HG03457 (cell line): ENCODE measurements at regions not wholly inside any gene's neighbourhood (a gene's known extent, or its start where the extent isn't known, plus 50 kb on each side); places are given as distances from the start of the nearest gene placed in this dataset.
"Not testable (repeated sequence)": the region's sequence is repeated elsewhere in the genome, so short reads cannot be mapped to it uniquely, and the experiment has no call there.

Experiments
- ATAC-seq: cut with Tn5 transposase; IDR thresholded peaks from one replicate; pipeline ENCODE4 v1.9.1; 2021; ENCODE audit warnings: moderate number of reproducible peaks; ENCODE audit not compliant: unreplicated experiment

- no peak for ATAC-seq
These were observed 469.5 kb upstream of the ZMIZ1 start for GRCh38 chr10:78599122-78599853.

- no peak for ATAC-seq
These were observed 468.6 kb upstream of the ZMIZ1 start for GRCh38 chr10:78600121-78600665.

DNA sequence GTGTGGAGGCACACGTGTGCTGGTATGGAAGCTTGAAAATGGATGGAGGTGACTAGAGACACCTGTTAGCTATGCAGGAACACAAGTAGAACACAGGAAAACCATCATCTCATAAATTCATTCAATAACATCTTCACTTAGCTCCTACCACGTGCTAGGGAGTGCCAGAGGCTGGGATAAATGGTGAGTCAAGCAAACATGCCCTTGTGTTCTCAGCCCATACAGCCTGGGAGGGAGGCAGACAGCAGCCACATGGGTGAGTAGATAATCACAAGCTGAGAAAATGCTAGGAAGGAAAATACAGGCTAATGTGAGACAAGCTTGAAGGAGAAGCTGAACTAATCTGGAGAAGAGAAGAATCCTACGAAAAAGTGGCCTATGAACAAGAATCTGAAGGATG lies 468.0 kb upstream of the ZMIZ1 start:
- ATAC-seq, result no peak

DNA sequence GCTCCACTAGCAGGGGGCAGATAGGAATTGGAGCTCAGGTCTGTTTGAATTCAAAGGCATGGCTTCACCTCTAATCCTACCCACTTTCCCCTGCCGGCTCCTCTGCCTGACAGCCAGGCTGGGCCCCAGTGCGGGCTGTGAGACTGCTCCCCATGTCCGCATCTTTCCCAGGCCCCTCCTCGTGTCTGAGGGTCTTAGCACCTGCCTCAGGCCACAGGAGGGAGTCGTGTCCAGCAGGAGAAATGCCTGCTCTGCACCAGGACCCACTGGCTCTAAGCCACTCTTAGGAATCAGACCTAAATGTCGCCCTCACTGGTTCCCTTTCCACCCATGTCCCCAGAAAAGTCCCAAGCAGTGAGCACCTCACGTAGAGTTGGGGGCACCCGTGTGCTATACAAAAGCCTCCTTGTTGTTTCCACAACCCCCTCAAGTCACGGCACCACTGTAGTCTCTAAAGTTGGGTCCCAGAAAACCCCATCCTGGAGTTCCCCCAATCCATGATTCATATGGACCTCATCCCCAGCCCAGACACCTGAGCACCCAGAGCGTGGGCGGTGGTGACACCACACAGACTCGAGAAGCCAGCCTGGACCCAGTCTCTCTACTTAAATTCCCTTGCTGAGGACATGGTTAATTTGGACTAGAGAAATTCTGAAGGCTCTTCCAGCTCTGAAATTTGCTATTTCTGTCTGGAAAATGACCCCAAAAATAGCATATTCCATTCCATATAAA lies 466.4 kb upstream of the ZMIZ1 start:
- ATAC-seq, result no peak

GRCh38 chr10:78604286-78604685 lies 464.5 kb upstream of the ZMIZ1 start:
- ATAC-seq, result no peak

- ATAC-seq, result no peak
These were observed 464.0 kb upstream of the ZMIZ1 start for GRCh38 chr10:78604721-78605120.

GRCh38 chr10:78605800-78606350 lies 462.9 kb upstream of the ZMIZ1 start:
- ATAC-seq, result no peak

DNA sequence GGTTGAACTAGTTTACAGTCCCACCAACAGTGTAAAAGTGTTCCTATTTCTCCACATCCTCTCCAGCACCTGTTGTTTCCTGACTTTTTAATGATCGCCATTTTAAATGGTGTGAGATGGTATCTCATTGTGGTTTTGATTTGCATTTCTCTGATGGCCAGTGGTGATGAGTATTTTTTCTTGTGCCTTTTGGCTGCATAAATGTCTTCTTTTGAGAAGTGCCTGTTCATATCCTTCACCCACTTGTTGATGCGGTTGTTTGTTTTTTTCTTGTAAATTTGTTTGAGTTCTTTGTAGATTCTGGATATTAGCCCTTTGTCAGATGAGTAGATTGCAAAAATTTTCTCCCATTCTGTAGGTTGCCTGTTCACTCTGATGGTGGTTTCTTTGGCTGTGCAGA lies 462.0 kb upstream of the ZMIZ1 start:
- not testable (repeated sequence) for ATAC-seq

DNA sequence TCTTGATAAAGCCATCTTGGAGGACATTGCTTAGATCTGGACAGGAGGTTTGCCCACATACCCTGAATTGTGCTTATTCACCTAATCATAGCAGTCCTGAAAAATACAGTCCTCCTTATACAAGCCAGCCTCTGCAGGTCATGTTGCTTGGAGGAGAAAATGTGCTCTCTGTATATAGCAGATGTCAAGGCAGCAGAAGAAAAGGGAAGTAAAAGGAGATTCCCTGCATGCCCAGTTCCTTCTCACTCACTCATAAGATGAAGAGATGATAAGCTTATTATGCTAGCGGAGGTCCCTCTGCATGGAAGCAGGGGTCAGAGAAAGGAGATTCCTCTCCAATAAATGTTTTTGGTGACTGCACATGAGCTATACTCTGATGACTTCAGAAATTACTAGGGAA lies 458.8 kb upstream of the ZMIZ1 start:
- ATAC-seq, result no peak

GRCh38 chr10:78613132-78613531 lies 455.6 kb upstream of the ZMIZ1 start:
- no peak for ATAC-seq

DNA sequence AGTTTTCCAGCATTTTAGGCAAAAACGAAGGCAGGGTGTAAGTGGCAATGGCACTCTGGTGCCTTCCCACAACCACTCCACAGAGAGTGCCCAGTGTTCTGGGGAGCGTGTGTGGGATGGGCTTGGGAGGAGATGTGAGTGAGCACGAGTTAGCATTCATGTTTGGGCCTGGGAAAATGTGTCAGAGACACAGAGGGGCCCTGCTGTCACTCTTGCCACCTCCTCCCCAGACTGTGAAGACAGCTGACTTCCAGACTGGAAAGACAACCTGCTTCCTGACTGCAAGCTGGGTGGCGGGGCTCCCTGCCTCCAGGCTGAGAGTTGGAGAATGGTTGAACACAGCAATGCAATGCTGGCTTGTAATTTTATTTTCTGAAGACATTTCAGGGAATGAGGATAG lies 454.5 kb upstream of the ZMIZ1 start:
- ATAC-seq, result no peak

- ATAC-seq, result no peak
These were observed 454.0 kb upstream of the ZMIZ1 start for GRCh38 chr10:78614744-78615143.

GRCh38 chr10:78616125-78616695 lies 452.6 kb upstream of the ZMIZ1 start:
- ATAC-seq, result no peak

GRCh38 chr10:78617115-78617514 lies 451.7 kb upstream of the ZMIZ1 start:
- ATAC-seq, result no peak

- ATAC-seq, result no peak
These were observed 451.1 kb upstream of the ZMIZ1 start for GRCh38 chr10:78617631-78618030.

DNA sequence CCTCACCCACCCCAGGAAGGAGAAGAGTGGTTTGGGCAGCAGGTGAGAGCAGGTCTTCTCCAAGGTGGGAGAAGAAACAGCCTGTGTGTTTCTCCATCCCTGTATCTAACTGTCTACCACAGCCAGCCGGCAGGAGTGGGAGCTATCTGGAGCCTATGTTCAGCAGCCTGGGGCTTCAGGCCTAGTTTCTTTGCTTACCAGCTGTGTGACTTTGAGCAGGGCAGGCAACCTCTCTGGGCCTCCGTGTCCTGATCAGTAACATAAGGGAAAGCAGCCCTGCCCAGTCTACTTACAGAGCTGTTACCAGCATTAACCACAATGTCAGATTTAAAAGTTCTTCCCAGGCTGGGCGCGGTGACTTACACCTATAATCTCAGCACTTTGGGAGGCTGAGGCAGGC lies 450.7 kb upstream of the ZMIZ1 start:
- ATAC-seq, result no peak

DNA sequence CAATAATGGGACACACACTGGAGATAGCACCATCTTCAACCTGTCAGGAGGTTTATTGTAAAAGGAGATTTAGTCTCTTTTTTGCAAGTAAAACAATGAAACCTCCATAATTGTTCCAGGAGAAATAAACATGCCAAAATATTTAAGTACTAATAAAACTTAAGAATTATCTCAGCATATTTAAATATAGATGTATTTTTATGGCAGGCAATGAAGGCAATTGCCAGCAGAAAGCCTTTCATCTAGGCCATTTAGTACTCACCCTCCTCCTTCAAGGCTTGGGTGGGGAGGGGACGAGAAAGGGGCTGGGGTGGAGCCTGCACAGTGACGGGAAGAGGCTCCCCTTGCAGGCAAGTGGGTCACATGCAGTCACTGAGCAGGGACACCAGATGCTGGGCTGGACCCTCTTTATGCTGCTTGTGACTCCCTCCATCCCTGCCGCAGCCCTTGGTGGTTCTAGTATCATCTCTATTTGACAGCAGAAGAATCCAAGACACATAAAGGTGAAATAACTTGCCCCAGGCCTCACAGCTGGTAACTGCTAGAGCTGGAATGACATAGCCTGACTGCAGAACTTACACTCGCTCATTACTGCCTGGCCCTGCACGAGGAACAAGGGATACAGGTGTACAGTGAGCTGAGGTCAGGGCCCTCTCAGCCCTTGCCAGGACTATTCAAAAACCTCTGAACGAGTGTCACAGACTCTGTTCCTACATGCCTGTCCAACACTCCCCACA lies 449.5 kb upstream of the ZMIZ1 start:
- ATAC-seq, result no peak

DNA sequence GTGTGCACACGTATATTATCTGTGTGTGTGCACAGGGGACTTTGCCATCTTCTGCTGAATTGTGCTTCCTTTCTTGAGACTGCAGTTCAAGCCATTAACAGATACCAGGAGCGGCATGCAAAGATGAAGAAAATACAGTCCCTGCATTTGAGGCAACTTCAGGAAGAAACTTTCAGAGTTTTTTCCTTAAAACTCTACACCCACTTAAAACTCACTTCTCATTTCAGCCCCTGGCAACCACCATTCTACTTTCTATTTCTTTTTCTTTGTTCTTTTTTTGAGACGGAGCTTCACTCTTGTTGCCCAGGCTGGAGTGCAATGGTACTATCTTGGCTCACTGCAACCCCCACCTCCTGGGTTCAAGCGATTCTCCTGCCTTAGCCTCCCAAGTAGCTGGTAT lies 448.9 kb upstream of the ZMIZ1 start:
- no peak for ATAC-seq

DNA sequence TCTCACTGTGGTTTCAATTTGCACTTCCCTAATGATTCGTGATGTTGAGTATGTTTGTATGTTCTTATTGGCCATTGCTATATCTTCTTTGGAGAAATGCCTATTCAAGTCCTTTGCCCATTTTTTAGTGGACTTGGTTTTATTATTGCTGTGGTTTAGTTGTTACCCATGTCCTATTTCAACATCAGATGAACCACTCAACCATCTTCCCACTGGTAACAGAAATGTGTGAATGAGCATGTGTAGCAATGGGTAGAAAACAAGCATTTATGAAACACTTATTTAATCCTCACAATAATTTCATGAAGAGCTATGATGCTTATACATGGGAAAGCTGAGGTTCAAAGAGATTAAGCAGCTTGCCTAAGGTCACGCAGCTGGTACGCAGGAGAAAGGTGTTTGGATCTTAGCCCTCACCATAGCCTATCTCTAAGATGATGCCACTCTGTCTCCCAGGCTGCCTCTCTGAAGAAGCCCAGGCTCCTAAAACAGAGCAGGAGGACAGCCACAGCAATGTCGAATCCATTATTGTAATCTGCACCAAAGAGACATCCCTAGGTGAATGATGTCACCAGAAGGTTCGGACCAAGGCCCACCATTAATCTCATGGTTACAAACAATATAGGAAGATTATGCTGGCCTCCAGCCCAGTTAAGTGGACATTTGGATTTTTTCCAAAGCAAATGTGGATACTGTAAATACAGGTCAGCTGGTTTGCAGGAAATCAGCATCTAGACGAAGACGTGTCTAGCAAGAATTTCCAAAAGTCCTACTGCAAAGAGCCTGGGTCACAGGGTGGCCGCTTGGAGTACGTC lies 447.6 kb upstream of the ZMIZ1 start:
- ATAC-seq, result no peak

- ATAC-seq, result no peak
These were observed 445.1 kb upstream of the ZMIZ1 start for GRCh38 chr10:78623578-78624215.
